NOMO-1 treated with dmso at 0.1 percent for 144 hours (cell line): ENCODE measurements at regions not wholly inside any gene's neighbourhood (a gene's known extent, or its start where the extent isn't known, plus 50 kb on each side); places are given as distances from the start of the nearest gene placed in this dataset.

Source experiments
- DNase-seq: peaks from one replicate; lab custom pipeline; 2025; ENCODE audit not compliant: unreplicated experiment; lab: John Stamatoyannopoulos, UW

DNA sequence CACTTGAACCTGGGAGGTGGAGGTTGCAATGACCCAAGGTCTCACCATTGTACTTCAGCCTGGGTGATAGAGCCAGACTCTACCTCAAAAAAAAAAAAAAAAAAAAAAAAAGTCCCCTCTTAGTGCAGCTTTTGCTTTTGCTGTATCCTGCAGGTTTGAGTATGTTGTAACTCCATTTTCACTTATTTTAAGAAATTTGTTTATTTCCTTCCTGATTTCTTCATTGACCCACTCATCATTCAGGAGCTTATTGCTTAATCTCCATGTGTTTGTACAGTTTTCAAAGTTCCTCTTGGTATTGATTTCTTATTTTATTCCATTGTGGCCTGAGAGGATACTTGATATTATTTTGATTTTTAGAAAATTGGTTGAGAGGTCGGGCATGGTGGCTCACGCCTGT is 50.9 kb upstream of the AK4 start:
- peak; percentile 38 for DNase-seq
